SK-N-SH treated with all-trans-retinoic acid at 6 μM for 48 hours (cell line): ENCODE measurements at regions not wholly inside any gene's neighbourhood (a gene's known extent, or its start where the extent isn't known, plus 50 kb on each side); places are given as distances from the start of the nearest gene placed in this dataset.
"Not testable (repeated sequence)": the region's sequence is repeated elsewhere in the genome, so short reads cannot be mapped to it uniquely, and the experiment has no call there.

Source experiments
- ARNTL ChIP-seq: fragments of 450-650 bp; formaldehyde crosslinking; IDR thresholded peaks from 2 replicates; pipeline ENCODE4 v1.5.0; 2020; ENCODE audit warnings: low read depth, mild to moderate bottlenecking, moderate library complexity, borderline replicate concordance
- CREB5 ChIP-seq: fragments of 250-450 bp; sonication (Bioruptor Pico); IDR thresholded peaks from 2 replicates; pipeline ENCODE4 v1.5.1; 2020; ENCODE audit warnings: low read depth, mild to moderate bottlenecking, moderate library complexity
- ISL1 ChIP-seq: fragments of 250-450 bp; sonication (Bioruptor Pico); IDR thresholded peaks from 2 replicates; pipeline ENCODE4 v2.1.2; 2022; ENCODE audit warnings: mild to moderate bottlenecking, moderate library complexity
- TCF4 ChIP-seq: fragments of 250-450 bp; sonication (Bioruptor Pico); IDR thresholded peaks from 2 replicates; pipeline ENCODE4 v1.8.0; 2021; ENCODE audit warnings: mild to moderate bottlenecking, moderate library complexity, borderline replicate concordance
- TF ChIP-seq, protein P1 (sequence below): fragments of 250-450 bp; sonication (Bioruptor Pico); IDR thresholded peaks from 2 replicates; pipeline ENCODE4 v1.5.1; 2021; ENCODE audit warnings: mild to moderate bottlenecking, moderate library complexity
- TF ChIP-seq, protein P2 (sequence below): fragments of 250-450 bp; sonication (Bioruptor Pico); IDR thresholded peaks from 2 replicates; pipeline ENCODE4 v1.8.0; 2020; ENCODE audit warnings: mild to moderate bottlenecking, moderate library complexity, borderline replicate concordance

DNA sequence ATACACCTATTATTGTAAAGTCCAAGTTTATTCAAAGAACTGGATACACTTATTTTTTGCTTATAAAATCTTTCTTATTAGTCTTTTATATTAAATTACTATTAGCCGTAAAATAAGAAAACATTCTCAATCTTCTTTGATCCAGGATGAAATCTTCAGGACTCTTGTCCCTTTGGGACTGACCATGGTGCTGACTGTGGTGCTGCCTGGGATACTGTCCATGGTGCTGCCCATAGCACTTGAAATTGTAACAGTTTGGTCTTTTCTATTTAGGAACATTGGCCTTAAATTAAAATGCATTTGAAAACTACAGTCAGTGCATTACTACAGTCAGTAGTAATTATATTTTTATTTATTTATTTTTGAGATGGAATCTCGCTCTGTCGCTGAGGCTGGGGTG is 53.0 kb upstream of the ARL17B start:
- not testable (repeated sequence) for TF ChIP-seq TCF4; CREB5 (CRISPR knock-in tag); ISL1 (CRISPR knock-in tag); ARNTL
- TF ChIP-seq, protein P1, sequence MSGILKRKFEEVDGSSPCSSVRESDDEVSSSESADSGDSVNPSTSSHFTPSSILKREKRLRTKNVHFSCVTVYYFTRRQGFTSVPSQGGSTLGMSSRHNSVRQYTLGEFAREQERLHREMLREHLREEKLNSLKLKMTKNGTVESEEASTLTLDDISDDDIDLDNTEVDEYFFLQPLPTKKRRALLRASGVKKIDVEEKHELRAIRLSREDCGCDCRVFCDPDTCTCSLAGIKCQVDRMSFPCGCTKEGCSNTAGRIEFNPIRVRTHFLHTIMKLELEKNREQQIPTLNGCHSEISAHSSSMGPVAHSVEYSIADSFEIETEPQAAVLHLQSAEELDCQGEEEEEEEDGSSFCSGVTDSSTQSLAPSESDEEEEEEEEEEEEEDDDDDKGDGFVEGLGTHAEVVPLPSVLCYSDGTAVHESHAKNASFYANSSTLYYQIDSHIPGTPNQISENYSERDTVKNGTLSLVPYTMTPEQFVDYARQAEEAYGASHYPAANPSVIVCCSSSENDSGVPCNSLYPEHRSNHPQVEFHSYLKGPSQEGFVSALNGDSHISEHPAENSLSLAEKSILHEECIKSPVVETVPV = not testable (repeated sequence)
- TF ChIP-seq, protein P2, sequence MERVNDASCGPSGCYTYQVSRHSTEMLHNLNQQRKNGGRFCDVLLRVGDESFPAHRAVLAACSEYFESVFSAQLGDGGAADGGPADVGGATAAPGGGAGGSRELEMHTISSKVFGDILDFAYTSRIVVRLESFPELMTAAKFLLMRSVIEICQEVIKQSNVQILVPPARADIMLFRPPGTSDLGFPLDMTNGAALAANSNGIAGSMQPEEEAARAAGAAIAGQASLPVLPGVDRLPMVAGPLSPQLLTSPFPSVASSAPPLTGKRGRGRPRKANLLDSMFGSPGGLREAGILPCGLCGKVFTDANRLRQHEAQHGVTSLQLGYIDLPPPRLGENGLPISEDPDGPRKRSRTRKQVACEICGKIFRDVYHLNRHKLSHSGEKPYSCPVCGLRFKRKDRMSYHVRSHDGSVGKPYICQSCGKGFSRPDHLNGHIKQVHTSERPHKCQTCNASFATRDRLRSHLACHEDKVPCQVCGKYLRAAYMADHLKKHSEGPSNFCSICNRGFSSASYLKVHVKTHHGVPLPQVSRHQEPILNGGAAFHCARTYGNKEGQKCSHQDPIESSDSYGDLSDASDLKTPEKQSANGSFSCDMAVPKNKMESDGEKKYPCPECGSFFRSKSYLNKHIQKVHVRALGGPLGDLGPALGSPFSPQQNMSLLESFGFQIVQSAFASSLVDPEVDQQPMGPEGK = not testable (repeated sequence)
